Activated CD8-positive, alpha-beta memory T cell treated with anti-CD3 and anti-CD28 coated beads for 36 hours (primary cell): ENCODE measurements at regions not wholly inside any gene's neighbourhood (a gene's known extent, or its start where the extent isn't known, plus 50 kb on each side); places are given as distances from the start of the nearest gene placed in this dataset.

Experiments
- CTCF ChIA-PET: fragments of 350-600 bp; sonication (Branson Sonifier 250); formaldehyde crosslinking; loops from one replicate; lab custom pipeline; 2021; ENCODE audit warnings: antibody characterized with exemption; lab: Charles Lee
- POLR2A ChIA-PET: fragments of 350-600 bp; sonication (Branson Sonifier 250); formaldehyde crosslinking; loops from one replicate; lab custom pipeline; 2021; ENCODE audit warnings: antibody characterized with exemption; lab: Charles Lee

GRCh38 chr12:88251798-88252197, 109.7 kb downstream of the TMTC3 start:
- CTCF ChIA-PET: no interaction called here
- POLR2A ChIA-PET: no interaction called here

DNA sequence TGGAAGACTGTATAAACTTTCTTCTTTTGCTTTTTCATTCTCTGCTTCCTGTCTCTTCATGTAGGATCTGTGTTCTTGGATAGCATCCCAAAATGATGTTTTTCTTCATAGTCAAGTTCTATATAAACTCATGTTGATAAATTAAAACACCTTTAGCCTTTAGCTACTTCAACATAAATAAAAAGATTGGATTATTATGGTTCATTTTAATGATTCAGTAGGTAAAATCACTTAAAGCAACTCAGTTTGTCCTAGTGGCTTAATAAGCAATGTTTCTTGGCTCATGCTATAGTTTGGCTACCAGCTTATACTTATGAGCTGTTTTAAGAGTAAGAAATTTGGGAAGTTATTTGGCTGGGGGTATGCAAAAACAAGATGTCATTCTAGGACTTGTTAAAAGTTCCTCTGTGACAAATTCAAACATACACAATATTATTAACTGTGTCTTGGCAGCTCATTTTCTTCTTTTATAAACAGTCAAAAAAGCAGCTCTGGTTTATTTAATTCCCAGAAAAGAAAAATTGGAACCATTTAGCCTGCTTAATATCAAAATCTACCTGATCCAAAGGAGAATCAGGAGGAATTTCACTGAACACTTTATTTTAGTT, 111.4 kb downstream of the TMTC3 start:
- ChIA-PET POLR2A (no interaction called here), CTCF (no interaction called here)

- ChIA-PET POLR2A (no interaction called here), CTCF (no interaction called here)
These were observed 113.1 kb downstream of the TMTC3 start for GRCh38 chr12:88255224-88255623.

- CTCF ChIA-PET: no interaction called here
These were observed 113.7 kb downstream of the TMTC3 start for GRCh38 chr12:88255847-88256246.

DNA sequence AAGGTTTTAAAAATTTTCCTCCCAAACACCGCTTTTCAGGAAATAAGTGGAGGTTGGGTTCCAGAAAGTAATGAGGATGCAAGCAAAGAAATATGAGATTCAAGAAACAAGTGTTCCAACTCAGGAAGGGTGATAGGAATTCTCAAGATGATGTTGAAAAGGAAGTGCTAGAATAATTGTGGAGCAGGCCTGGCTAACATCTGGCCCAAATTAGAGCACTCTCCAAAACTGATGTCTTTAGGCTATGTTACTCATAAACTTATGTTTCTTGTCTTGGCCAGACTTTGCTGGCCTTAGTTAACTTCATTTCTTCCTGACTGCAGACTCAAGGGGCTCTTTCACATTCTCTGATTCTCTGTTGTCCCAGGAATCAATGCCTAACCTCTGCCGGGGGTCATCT, 116.3 kb downstream of the TMTC3 start:
- POLR2A ChIA-PET: no interaction called here
- CTCF ChIA-PET: no interaction called here

More at GRCh38 chr12:88255847-88256246, 113.7 kb downstream of the TMTC3 start:
- POLR2A ChIA-PET: no interaction called here

GRCh38 chr12:88266806-88267360, 124.8 kb downstream of the TMTC3 start:
- ChIA-PET CTCF (no interaction called here), POLR2A (no interaction called here)

GRCh38 chr12:88267630-88268029, 125.5 kb downstream of the TMTC3 start:
- ChIA-PET POLR2A (no interaction called here), CTCF (no interaction called here)

DNA sequence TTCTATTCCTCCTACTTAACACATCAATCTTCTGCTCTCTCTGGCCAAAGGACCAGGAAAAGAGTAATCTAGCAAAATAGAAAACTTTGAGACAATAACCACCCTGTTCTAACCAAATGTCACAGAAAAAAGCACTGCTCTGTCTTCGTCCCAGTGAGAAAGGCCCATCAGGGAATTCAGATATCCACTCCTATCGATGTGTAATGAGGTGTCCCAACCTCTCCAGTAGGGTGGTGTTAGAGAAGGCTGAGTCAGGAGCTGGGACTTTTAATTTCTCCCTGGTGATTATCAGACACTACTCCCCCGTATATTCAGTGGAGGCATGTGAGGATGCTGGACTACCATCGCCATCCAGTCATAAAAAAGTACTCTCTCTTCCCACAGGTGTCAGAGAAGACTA, 130.3 kb downstream of the TMTC3 start:
- CTCF ChIA-PET: no interaction called here
- POLR2A ChIA-PET: no interaction called here

GRCh38 chr12:88273450-88273849, 131.3 kb downstream of the TMTC3 start:
- CTCF ChIA-PET: no interaction called here

DNA sequence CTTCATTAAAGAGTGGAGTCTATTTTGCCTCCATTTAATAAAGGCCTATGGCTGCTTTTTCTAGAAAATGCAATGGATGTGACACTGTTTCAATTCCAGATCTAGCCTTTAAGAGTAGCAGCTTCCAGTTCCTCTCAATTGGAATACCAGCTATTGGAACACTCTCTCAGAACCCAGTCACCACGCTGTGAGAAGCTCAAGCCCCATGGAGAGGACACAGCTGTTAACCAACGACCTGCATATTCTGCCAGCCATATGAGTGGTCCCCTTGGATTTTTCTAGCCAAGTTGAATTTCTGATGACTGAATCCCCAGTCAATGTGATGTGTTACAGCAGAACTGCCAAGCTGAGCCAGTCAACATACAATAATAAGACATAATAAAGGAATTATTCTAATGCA, 131.8 kb downstream of the TMTC3 start:
- ChIA-PET POLR2A (no interaction called here), CTCF (no interaction called here)

More at GRCh38 chr12:88273450-88273849, 131.3 kb downstream of the TMTC3 start:
- POLR2A ChIA-PET: no interaction called here

- ChIA-PET CTCF (no interaction called here), POLR2A (no interaction called here)
These were observed 149.5 kb downstream of the TMTC3 start for GRCh38 chr12:88291498-88292131.

- ChIA-PET CTCF (no interaction called here), POLR2A (interaction anchor here (1.2 kb wide), 1 partner anchor 56 kb away, joined by 7 read pairs; no protein-coding TSS in a partner anchor)
These were observed 156.0 kb downstream of the TMTC3 start for GRCh38 chr12:88298014-88298682.

- POLR2A ChIA-PET: interaction anchor here (1.2 kb wide), 1 partner anchor 57 kb away, joined by 7 read pairs; no protein-coding TSS in a partner anchor
- CTCF ChIA-PET: interaction anchor here (1.0 kb wide), 1 partner anchor 57 kb away, joined by 3 read pairs; no protein-coding TSS in a partner anchor
These were observed 156.7 kb downstream of the TMTC3 start for GRCh38 chr12:88298761-88299242.

- ChIA-PET POLR2A (interaction anchor here (1.2 kb wide), 1 partner anchor 57 kb away, joined by 7 read pairs; no protein-coding TSS in a partner anchor), CTCF (interaction anchor here (1.0 kb wide), 1 partner anchor 57 kb away, joined by 3 read pairs; no protein-coding TSS in a partner anchor)
These were observed 157.5 kb downstream of the TMTC3 start for GRCh38 chr12:88299567-88300101.

GRCh38 chr12:88300931-88301330, 158.8 kb downstream of the TMTC3 start:
- CTCF ChIA-PET: no interaction called here
- POLR2A ChIA-PET: no interaction called here

DNA sequence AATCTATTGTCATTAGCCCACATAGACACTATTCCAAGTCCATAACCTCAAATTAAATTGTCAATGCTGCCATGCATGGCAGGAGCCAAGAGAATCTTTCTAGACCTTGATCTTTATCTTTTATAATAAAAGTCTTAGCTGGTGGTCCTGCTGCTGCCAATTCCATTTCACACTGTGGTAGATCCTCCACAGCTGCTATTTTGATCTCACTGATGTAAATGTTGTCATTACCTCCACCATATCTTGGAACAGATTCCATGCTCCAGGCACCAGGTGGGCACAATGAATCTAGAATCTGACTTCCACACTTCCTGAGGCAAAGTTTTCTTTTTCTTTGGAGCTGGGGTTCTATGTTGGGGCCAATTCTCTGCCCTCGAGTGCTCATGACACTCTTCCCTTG, 161.2 kb downstream of the TMTC3 start:
- POLR2A ChIA-PET: no interaction called here
- CTCF ChIA-PET: no interaction called here

DNA sequence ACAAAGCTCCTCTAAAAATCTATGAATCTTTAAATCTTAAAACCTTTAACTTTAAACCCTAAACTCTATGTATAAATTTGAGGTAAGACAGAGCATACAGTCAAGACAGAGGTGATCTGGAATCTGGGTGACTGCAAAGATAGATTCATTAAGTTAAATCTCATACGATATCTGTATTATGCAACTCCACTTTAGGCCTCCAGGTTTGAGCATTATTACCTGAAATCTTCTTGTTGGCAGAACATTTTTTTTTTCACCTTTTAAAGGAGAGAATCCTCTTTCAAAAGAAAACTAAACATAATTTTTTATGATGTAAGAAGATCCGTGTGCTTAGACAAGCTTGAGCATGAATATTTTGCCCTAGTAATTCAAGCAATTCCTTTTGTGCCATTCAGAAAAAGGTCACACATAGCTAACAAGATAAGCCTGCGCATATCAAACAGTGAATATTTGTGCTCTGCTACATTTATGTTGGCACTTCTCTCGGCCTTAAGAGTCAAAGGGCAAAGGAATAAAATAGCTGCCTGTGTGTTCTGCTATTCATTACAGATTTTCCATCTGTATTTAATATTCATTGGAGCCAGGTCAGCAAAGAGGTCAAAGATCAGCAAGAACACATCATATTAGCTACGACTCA, 163.3 kb downstream of the TMTC3 start:
- ChIA-PET CTCF (no interaction called here), POLR2A (no interaction called here)

DNA sequence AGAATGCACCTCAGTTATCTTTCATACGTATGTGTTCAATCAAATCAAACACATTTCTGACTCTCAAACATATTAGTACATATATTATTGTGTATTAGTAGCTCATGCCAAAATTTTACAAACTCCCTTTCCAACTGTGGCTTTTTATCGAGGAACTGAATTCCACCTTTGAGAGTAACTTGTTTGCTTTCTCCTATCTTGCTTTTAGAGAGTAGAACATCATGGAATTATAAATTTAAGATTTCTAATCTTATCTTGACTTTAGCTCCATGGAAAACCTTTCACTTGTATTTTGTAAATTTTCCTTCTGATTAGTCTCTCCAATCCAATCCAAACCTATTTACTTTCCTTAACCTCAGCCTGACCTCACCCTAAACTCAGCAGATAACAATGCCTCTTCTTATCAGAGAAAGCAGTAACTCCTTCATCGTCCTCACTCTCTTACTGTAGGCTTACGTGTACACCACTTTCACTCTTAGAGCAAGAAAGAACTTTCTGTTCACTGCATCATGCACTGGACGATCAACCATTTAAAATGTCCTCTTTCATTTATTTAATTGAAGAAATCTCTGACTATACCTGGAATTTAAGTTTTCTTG, 164.5 kb downstream of the TMTC3 start:
- ChIA-PET CTCF (no interaction called here), POLR2A (no interaction called here)

- CTCF ChIA-PET: no interaction called here
These were observed 165.9 kb downstream of the TMTC3 start for GRCh38 chr12:88307961-88308360.

More at GRCh38 chr12:88307961-88308360, 165.9 kb downstream of the TMTC3 start:
- POLR2A ChIA-PET: no interaction called here
